Thoracic aorta (tissue), 2 donors: ENCODE measurements at regions not wholly inside any gene's neighbourhood (a gene's known extent, or its start where the extent isn't known, plus 50 kb on each side); places are given as distances from the start of the nearest gene placed in this dataset.
"Not testable (repeated sequence)": the region's sequence is repeated elsewhere in the genome, so short reads cannot be mapped to it uniquely, and the experiment has no call there.

Experiments used
- ATAC-seq: fragments of 150-250 bp; one replicate; pipeline ENCODE4 v1.8.0; 2017; ENCODE audit warnings: low read depth; ENCODE audit not compliant: insufficient number of reproducible peaks, low FRiP score
- DNase-seq: peaks from one replicate; pipeline ENCODE4 v3.0.0-alpha.2; 2020; ENCODE audit warnings: low spot score
- H3K27ac ChIP-seq, 2 donors: fragments of 200-600 bp; sonication (generic); 1 replicate in 1 of 2; 2 replicates in 1 of 2; pipeline ENCODE4 v1.5.1; 2016; ENCODE audit warnings: mild to moderate bottlenecking in 2 of 2, moderate library complexity in 2 of 2
- H3K27me3 ChIP-seq: fragments of 200-600 bp; sonication (generic); replicated peaks from 2 replicates; pipeline ENCODE4 v1.6.0; 2016; ENCODE audit warnings: mild to moderate bottlenecking; ENCODE audit not compliant: insufficient read depth
- H3K36me3 ChIP-seq: fragments of 200-600 bp; sonication (generic); one replicate; pipeline ENCODE4 v1.5.1; 2016
- H3K4me1 ChIP-seq, 2 donors: fragments of 200-600 bp; sonication (generic); 1 replicate in 1 of 2; 2 replicates in 1 of 2; pipeline versions ENCODE4 v1.5.1 to v1.6.0; 2016; ENCODE audit warnings: low read depth in 2 of 2, mild to moderate bottlenecking in 1 of 2; ENCODE audit not compliant: control insufficient read depth in 1 of 2
- H3K4me3 ChIP-seq: fragments of 200-600 bp; sonication (generic); 2 replicates; pipeline ENCODE4 v1.5.1; 2016; ENCODE audit warnings: mild to moderate bottlenecking
- H3K9me3 ChIP-seq: fragments of 200-600 bp; sonication (generic); 2 replicates; pipeline ENCODE4 v1.5.1; 2016
- TF ChIP-seq, protein P1 (sequence below): fragments of 200-600 bp; sonication (generic); IDR thresholded peaks from one replicate; pipeline ENCODE4 v1.5.1; 2019; ENCODE audit warnings: antibody characterized with exemption

DNA sequence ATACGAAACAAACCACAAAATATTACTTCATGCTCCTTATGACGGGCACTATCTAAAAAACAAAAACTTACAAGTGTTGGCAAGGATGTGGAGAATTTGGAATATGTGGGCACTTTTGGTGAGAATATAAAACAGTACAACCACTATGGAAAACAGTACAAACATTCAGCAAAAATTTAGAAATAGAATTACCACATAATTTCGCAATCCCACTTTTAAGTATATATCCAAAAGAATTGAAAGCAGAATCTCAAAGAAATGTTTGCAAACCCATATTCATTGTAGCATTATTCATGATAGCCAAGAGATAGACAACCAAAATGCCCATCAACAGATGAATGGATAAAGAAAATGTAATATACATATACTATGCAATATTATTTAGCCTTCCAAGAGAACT, 1173.7 kb upstream of the PRR20A start:
- ATAC-seq: no peak
- no peak for DNase-seq
- TF ChIP-seq, protein P1, sequence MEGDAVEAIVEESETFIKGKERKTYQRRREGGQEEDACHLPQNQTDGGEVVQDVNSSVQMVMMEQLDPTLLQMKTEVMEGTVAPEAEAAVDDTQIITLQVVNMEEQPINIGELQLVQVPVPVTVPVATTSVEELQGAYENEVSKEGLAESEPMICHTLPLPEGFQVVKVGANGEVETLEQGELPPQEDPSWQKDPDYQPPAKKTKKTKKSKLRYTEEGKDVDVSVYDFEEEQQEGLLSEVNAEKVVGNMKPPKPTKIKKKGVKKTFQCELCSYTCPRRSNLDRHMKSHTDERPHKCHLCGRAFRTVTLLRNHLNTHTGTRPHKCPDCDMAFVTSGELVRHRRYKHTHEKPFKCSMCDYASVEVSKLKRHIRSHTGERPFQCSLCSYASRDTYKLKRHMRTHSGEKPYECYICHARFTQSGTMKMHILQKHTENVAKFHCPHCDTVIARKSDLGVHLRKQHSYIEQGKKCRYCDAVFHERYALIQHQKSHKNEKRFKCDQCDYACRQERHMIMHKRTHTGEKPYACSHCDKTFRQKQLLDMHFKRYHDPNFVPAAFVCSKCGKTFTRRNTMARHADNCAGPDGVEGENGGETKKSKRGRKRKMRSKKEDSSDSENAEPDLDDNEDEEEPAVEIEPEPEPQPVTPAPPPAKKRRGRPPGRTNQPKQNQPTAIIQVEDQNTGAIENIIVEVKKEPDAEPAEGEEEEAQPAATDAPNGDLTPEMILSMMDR: no peak
- no peak overlapping the region for H3K4me3 ChIP-seq
- no peaks in the 10 kb centered on the region for H3K4me1 ChIP-seq
- H3K27ac ChIP-seq: no peak overlapping the region
- H3K9me3 ChIP-seq: no peaks in the 10 kb centered on the region
- H3K36me3 ChIP-seq: no peaks in the 10 kb centered on the region
- H3K27me3 ChIP-seq: no peaks in the 10 kb centered on the region

DNA sequence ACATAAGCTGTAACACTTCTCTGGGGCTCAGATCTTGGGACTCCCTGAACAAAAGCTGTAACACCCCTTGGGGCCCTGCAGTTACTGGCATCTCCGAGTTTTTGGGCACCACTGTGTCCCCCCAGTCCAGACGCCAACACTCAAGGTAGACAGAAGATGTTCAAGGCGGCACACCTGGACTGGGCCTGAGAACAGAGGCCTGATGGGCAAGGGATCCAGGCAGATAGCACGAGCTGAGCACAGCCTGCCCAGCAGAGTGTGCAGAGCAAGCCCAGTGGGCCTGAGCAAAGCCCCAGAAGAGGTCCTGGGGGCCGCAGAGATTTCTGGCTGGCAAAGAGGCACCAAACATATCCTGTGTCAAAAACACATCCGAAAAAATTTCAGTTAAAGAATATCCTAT, 1163.3 kb upstream of the PRR20A start:
- Histone ChIP-seq H3K4me1 (no peaks in the 10 kb centered on the region), H3K9me3 (no peaks in the 10 kb centered on the region), H3K27me3 (no peaks in the 10 kb centered on the region), H3K4me3 (no peak overlapping the region), H3K27ac (no peak overlapping the region), H3K36me3 (no peaks in the 10 kb centered on the region)
- ATAC-seq: no peak
- DNase-seq: no peak
- TF ChIP-seq, protein P1: no peak

DNA sequence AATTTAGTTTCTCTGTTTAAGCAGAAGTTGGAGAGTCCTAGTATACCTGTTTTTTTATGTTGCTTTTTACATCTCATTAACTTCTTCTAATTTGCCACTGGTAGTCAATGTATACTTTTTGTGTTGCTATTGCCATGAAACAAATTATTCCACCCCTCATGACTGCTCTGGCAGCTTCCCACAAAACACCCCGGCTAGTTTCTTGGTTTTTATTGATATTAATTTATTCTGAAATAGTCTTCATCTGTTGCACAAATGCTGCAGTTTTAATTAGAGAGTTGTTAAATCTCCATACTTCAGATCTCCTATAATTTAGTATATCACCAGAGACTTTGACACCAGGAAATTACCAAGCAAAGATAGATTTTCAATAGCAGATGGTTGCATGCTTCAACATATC, 1159.3 kb upstream of the PRR20A start:
- peaks cover under 1% of the 10 kb centered on the region for H3K9me3 ChIP-seq
- no peaks in the 10 kb centered on the region for H3K27me3 ChIP-seq
- no peak for ATAC-seq
- no peak for DNase-seq
- no peak overlapping the region for H3K4me3 ChIP-seq
- H3K4me1 ChIP-seq: no peaks in the 10 kb centered on the region
- no peak overlapping the region for H3K27ac ChIP-seq
- no peaks in the 10 kb centered on the region for H3K36me3 ChIP-seq
- TF ChIP-seq, protein P1: no peak

DNA sequence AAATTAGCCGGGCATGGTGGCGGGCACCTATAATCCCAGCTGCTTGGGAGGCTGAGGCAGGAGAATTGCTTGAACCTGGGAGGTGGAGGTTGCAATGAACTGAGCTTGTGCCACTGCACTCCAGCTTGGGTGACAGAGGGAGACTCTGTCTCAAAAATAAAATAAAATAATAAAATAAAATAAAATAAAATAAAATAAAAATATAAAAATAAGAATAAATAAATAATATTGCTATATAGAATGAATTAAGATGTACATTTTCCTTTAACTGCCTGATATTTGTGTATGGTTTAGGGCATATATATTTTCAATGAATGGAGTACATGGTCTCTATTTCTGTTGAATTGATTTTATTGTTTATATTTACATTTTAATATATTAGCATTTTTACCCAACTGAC, 1156.7 kb upstream of the PRR20A start:
- H3K27ac ChIP-seq, H3K36me3 ChIP-seq, H3K4me1 ChIP-seq, ATAC-seq, H3K27me3 ChIP-seq, DNase-seq, H3K9me3 ChIP-seq, H3K4me3 ChIP-seq: not testable (repeated sequence)

DNA sequence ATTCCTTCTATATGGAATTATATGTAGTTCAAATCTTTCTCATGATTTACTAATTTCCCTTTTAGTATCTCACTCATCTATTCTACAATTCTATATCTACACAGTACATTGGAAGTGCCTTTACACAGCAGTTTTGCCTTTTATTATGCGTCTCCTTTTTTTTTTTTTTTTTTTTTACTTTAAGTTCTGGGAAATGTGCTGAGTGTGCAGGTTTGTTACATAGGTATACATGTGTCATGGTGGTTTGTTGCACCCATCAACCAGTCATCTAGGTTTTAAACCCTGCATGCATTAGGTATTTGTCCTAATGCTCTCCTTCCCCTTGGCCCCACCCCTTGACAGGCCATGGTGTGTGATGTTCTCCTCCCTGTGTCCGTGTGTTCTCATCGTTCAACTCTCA, 1150.1 kb upstream of the PRR20A start:
- DNase-seq (no peak), ATAC-seq (no peak)
- TF ChIP-seq, protein P1: no peak
- no peaks in the 10 kb centered on the region for H3K36me3 ChIP-seq
- H3K4me1 ChIP-seq: no peaks in the 10 kb centered on the region
- H3K4me3 ChIP-seq: no peak overlapping the region
- H3K27me3 ChIP-seq: no peaks in the 10 kb centered on the region
- H3K9me3 ChIP-seq: peaks cover 3% of the 10 kb centered on the region
- no peak overlapping the region for H3K27ac ChIP-seq

DNA sequence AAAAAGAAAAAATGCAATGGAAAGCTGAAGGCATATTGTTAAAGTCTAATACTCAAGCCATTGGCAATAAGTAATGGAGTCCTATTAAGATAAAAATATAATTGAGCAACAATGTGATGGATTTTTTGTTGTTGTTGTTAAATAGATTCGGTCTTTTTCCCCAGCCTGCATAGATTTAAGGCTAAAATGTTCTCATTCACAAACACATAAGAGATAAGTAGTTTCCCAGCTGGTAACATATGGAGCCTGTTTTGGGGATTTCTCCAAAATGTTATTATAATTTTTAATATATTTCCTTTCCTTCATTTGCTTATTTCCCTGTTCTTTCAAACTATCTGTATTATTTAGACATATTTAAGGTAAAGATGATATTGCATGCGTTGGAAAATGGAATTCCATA, 1149.1 kb upstream of the PRR20A start:
- Histone ChIP-seq H3K9me3 (no peaks in the 10 kb centered on the region), H3K4me1 (no peaks in the 10 kb centered on the region), H3K27ac (no peak overlapping the region), H3K27me3 (no peaks in the 10 kb centered on the region), H3K36me3 (no peaks in the 10 kb centered on the region), H3K4me3 (no peak overlapping the region)
- DNase-seq (no peak), ATAC-seq (no peak)
- TF ChIP-seq, protein P1: no peak
